ENCODE measurements at regions not wholly inside any gene's neighbourhood (a gene's known extent, or its start where the extent isn't known, plus 50 kb on each side); places are given as distances from the start of the nearest gene placed in this dataset.
"Not testable (repeated sequence)": the region's sequence is repeated elsewhere in the genome, so short reads cannot be mapped to it uniquely, and the experiment has no call there.

DNA sequence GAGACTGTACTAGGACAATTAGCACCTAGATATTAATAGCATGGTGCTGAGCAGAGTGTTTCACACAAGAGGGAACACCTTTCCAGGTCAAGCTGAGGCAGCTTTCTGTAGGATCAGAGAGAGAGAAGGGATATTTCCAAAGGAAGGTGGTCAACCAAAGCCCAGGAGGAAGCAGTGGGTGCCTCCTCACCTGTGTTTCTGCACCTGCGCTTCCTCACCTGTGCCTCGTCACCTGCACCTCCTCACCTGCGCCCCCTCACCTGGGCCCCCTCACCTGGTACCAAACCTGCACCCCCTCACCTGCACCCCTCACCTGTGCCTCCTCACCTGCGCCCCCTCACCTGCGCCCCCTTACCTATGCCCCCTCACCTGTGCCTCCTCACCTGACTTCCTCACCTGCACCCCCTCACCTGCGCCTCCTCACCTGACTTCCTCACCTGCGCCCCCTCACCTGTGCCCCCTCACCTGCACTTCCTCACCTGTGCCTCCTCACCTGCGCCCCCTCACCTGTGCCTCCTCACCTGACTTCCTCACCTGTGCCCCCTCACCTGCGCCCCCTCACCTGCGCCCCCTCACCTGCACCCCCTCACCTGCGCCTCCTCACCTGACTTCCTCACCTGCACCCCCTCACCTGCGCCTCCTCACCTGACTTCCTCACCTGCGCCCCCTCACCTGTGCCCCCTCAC is 67.9 kb downstream of the TTLL2 start:
- DNase-seq = no peak

DNA sequence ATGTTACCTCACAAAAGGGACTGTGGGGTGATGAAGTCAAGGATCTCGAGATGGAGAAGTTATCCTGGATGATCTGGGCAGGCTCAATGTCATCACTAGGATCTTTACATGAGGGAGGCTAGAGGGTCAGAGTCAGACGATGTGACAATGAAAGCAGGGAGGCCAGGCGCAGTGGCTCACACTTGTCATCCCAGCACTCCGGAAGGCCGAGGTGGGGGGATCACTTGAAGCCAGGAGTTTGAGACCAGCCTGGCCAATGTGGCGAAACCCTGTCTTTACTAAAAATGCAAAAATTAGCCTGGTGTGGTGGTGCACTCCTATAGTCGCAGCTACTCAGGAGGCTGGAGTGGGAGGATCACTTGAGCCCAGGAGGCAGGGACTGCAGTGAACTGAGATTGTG is 68.8 kb downstream of the TTLL2 start:
- DNase-seq = no peak

DNA sequence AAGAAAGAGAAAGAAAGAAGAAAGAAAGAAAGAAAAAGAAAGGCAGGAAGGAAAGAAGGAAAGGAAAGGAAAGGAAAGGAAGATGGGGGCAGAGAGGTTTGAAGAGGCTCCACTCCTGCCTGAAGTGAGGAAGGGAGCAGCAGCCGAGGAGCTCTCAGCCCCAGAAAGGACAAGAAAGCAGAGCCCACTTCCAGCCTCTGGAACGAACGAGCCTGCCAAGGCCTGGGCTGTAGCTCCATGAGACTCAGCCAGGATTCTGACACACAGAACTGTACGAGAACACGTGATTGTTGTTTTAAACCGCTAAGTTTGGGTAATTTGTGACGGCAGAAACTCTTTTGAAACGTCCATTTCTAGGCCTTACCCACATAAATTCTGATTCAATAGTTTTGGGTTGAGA is 69.5 kb downstream of the TTLL2 start:
- DNase-seq = no peak

DNA sequence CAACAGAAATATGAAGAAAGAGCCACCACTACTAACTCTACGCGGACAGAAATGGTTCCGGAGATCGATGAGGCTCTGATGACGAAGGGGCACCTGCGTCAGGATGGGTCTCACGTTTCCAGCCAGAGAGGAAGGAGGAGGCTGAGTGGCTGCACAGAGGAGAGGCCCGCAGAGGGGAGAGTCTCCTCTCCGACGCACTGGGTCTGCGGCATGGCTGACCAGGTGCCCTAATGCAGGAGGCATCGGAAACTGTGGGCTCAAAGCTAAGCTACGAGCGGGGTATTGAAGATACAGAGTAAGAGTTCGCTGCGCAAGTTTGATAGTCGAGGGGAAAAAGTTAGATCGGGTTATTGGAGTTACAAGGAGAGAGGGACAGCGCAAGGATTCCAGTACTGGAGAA is 69.9 kb downstream of the TTLL2 start:
- no peak for DNase-seq

DNA sequence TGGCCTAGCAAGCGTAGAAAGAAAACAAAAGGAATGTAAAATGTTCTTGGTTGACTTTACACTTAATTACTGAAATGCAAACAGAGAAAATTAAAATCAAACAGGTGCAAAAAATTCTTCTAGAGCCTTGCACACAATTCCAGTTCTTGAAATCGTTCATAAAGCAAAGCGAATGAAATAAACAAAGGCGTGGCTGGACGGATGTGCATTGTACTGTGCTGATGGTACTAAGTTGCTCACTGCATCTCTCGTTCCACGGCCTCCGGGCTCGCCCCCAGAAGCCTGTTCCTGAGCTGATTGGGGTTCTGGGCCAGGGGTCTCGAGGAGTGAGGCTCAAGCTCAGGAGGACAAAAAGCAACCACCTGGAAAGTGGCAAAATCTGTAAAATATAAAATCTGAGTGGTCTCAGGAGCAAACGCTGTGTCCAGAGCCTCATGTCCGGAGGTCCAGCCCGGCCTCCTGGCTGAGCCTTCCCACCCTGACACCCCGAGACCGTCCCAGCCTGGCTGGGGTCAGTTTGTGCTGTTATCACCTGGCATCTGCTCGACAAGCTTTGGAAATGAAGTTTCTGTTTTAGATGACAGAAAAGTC is 71.3 kb downstream of the TTLL2 start:
- no peak for DNase-seq

DNA sequence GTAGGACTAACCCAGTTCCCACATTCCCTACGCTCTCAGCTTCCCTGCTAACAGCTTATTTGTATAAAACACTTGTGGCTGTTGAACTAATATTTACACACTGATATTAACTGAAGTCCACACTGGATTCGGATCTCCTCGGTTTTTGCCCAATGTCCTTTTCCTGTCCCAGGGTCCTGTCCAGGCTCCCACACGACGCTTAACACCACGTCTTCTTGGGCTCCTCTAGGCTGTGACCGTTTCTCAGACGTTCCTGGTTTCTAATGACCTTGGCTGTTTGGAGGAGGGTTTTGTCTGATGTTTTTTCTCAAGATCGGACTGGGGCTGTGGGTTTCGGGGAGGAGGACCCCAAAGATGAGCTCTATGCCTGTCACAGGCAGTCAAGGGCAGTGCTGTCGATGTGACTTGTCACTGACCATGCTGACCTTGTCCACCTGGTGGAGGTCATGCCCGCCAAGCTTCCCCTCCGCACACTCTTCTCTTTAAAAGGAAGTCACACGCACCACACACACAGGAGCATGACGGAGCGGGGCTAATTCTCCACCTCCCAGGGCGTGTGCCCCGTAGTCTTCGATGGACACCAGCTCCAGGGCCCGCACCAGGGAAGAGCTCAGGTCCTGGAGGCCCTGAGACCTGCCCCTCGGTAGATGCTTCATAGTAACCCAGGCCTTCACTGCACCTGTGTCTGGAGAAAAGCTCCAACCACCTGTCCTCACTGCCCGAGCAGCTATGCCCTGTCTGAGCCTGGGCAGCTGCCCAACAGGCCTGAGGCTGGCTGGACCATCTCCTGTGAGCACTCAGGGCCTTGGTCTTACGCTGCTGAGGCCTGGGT is 72.0 kb downstream of the TTLL2 start:
- DNase-seq = no peak

DNA sequence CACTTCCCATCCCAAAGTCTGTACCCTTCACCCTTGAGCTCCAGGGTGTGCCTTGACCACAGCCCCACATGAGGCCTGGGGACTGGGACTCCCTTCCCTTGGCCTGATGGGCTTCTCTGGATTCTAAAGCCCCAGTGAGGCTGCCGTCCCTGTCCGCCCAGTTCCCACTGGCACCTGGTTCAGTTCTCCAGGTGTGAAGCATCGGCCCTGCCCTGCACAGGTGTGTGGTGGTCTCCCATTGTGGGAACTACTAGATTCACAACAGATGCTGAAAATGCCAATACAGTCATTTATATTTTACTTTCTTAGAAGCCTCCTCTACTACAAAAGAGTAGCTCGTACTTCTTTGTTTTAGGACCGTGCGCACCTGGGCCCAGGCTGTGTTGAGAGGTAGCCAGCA is 72.8 kb downstream of the TTLL2 start:
- DNase-seq = no peak

DNA sequence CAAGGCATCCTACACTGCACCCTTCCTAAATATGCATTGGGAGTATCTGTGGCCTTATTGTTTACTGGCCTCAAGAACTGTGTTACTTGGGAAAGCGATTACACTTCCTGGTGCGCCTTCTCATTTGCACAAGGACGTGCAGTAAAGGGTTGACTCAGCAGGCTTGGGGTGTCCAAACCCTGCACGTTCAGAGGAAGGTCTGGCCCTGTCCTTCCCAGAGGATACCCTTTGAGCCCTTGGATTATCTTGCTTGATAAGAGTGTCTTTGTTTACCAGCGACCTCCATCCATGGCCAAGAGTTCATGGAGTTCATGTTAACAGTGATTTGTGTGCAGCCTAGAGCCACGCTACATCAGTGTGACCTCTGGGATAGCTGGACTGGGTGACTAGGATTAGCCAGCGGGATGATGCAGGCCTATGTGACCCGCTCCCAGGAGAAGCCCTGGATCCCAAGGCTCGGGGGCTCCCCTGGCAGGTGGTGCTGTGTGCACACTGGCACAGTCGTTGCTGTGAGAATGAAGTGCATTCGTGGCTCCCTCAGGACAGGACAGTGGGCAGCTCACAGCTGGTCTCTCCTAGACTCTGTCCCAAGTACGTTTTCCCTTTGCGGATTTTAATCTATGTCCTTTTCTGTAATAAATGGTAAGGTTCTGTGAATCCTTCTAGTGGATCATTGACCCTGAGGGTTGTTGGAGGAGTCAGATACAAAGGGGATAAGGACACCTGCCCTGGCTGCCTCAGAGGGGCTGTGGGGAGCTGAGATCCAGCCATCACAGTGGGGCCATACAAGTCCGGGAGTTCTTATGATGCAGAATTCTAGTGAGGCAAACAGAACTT is 73.5 kb downstream of the TTLL2 start:
- no peak for DNase-seq

DNA sequence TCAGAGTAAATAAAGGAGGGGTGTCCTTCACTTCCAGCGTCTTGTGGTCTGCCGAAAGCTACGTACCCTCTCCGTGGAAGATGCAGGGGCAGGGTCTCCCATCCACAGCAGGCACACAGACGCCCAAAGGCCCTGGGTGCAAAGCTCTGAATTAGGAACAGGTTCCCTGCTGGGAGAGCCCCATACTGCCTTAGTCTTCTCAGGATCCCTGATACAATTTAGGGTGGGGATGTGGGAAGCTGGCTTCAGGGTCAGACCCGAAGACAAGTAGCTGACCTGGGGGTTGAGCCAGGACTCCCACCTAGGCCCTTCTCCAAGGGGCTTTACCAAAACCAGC is 74.1 kb downstream of the TTLL2 start:
- DNase-seq = no peak

DNA sequence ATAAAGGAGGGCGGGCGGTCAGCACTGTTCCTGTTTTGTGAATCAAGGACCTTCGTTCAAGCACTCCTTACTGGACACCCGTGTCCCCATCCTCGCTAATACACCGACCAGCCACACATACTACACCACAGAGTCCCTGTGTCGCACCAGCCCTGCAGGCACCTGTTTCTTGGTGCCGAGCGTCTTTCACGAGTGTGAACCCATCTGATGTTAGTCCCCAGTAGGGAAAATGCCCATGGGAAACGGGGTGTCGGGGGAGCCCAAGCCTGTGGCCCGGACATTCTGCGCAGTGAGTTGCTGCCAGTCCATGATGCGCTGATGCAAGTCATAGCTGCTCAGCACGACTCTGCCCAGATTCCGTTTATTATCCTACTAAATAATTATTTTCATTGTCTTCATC is 74.7 kb downstream of the TTLL2 start:
- no peak for DNase-seq

DNA sequence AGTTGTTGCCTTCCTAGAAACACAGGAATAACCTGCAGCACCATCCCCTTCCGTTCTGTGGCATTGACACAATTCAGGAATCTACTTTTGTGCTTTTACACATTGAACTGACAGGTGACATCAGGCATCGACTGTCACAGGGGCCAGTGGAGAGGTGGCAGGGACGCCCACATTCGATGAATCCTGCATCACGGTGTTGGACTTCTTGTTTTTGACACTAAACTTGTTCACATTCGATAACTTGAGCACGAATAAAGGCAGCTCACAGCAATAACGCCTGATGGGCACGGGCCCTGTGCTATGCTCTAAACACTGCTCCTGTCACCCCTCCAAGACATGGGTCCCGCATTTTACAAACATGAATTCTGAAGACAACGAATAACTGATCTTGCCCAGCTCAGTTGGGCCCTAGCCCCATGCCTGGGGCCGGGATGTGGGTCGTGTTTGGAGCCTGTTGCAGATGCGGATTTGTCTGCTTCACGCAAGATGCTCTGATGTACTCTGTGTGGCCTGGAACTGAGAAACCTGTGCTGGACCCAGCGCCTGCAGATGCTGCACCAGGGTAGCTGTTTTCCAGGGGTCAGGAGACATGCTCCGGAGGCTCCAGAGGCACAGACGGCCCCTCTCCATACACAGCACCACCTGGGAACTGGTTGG is 75.7 kb downstream of the TTLL2 start:
- no peak for DNase-seq

DNA sequence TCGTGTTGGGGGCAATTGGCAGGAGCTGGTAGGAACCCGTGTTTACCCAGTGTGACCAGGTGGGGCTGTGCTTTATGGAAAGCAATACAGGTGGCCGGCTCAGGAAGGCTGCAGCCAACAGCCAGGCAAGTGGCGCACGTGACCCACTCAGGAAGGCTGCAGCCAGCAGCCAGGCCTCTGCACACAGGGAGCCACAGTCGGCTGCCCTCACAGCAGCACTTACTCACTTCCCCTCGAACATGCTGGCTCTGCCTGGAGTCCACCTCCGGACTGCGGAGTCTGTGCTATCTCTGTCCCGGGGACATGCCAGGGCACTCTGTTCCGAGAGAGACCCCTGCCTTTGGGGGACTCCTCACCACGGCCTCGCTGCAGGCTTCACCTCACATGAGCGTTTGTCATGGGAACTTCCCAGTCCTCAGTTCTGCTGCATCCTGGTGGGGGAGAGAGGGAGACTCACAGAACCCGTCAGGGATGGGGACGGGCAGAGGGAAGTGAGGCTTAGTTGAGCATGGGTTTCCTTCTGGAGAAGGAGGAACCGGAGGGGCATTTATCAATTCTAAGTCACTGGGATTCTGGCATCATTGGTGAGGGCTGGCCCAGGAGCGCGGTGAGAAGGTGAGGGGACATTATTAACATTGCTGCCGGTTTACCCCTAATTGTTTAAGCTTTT is 76.8 kb downstream of the TTLL2 start:
- DNase-seq = peak; percentile 9

DNA sequence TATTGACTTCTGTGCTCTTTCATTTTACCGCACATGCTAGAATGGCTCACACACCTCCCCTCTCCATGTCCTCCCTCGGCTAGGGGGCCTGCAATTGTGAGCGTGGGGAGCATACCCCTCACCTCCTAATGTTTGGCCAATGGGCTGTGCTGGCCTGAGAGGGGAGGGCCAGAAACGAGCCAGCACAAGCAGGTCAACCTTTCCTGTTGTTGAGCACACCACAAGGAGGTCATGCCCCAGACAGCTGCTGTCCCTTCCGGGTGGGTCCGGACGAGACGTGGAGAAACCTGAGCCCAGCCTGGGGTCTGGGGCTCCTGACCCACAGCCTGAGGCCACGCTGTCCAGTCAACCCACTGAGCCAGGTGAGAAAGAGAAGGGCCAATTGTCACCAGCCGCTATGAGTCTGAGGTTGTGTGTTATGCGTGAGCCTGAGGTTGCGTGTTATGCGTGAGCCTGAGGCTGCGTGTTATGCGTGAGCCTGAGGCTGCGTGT is 77.4 kb downstream of the TTLL2 start:
- DNase-seq = no peak

DNA sequence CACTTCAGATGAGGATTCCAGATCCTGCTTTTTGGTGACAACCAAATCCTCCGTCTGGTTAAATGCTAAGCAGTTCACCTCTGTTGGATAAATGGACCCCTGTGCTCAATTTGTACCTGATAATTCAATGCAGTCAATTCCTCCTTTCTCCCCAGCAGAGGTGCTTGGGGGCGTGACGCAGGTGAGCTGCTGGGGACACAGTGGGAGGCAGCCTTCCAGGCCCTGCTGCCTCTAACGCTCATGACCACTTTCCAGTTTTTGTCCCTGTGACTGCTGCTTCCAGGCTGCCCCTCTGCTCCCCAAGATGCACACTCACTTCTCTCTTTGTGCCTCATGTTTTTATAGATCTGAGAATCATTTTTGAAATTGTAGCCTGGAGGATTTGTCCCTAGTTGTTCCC is 78.5 kb downstream of the TTLL2 start:
- DNase-seq = no peak

DNA sequence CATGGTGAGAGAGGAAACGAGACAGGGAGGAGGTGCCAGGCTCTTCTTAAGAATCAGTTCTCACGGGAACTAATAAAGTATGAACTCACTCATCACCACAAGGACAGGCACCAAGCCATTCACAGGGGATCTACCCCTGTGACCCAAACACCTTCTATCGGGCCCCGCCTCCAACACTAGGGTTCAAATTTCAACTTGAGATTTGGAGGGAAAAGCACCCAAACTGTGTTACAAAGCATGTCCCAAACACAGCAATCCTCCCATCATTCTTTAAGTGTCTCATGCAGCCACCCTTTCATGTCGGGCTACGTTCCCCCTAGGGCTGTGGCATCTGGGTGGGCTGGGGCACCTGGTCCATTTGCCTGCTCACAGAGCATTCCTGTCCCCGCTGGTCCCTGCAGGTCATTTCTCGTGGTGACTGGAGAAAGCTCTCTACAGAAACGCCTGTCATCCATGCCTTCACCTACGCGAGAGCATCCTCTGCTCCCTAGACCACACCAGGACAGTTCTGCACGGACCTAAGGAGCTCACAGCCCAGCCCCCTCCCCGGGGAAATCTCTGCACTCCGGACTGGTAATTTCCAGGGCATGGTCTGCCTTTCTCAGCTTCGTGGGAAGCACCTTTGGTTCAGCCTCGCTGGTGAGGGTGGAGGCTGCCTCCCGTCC is 79.6 kb downstream of the TTLL2 start:
- DNase-seq = no peak

DNA sequence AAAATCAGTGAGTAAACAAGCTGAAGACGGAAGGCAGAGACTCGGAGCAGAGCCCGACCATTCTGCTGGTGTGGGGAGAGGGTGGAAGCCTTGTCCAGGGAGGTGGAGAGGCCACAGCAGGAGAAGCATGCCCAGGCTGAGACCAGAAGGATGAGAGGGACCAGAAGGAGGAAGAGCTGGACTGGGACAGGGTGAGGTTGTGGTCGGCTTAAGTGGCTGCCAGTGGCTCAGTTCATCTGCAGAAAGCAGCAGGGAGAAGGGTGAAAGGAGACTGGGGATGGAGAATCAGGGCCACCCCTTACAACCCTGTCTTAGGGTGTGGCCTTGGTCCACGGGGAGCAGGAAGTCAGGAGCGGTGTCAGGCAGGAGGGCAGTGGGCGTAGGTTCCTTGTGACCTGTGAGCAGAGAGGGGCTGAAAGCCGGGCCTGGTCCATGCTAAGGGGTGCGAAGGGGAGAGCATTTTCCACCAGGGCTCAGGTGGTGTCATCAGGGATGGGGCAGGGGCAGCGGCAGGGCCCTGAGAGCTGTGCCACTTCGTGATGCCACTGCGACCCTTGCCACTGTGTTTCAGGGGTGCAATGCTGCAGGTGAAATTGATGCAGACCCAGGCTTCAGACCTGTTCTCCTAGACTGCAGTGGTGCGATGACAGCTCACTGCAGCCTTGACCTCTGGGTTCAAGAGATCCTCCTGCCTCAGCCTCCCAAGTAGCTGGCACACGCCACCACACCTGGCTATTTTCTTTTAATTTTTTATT is 81.1 kb downstream of the TTLL2 start:
- no peak for DNase-seq

DNA sequence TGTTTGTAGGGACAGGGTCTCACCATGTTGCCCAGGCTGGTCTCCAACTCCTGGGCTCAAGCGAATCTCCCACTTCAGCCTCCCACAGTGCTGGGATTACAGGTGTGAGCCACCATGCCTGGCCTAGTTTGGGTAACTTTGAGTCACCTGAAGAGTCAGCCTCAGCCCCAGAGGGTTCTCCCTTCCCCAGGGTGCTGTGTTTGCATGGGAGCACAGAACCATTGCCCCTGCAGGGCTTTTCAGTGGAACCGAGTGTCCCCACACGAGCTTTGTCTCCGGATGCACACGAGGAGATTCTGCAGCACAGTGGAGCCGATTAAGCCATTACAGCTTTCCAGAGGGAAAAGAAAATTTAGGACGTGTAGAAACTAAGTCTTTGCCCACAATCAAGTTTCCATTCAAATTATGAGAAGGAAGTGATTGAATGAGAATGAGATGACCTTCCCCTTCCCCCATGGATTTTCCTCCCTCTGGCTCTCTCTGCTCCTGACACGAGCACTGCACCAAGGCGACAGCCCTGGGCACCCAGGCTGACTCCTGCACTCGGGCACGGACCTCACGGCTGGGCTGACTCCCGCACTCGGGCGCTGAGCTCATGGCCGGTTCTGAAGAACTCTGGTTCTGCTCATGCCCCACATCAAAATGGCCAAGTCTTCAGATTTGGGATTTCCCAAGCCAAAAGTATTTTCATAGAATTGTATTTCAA is 81.8 kb downstream of the TTLL2 start:
- not testable (repeated sequence) for DNase-seq

DNA sequence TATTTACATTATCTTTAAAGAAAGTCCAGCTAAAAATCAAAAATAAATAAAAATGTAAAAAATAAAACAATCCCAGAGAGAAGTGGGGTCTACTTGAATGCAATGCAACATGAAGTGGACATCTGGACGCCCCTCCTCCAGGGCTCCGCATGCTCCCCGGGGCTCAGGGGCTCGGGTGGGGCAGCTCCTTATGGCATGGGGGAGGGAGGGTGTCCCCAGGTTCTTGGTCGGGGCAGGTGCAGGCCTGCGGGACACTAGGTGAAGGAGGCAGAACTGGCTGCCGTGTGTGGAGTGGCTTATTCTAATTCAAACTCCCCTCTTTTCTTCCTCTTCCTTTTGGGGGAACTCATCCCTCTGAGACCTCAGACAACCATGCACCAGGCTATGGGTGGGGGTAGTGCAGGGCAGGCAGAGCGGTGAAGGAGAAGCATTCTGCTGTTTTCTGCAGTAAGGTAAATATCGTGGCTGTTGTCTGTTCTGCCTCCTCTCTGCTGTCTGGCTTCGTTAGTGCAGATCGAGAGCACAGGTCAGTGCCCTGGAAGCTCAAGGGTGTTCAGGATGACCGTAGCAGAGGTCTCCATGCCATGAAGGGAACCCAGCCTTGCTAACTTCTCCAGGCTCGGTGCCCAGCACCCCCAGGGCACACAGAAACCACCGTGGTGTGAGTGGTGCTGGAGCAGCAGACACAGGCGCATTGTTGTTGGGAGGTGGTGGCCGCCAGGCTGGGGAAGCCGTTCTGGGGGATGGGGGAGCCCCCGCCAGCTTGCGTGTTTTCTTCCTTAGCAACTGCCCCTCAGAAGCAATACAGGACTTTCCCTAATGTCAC is 82.6 kb downstream of the TTLL2 start:
- DNase-seq = no peak

DNA sequence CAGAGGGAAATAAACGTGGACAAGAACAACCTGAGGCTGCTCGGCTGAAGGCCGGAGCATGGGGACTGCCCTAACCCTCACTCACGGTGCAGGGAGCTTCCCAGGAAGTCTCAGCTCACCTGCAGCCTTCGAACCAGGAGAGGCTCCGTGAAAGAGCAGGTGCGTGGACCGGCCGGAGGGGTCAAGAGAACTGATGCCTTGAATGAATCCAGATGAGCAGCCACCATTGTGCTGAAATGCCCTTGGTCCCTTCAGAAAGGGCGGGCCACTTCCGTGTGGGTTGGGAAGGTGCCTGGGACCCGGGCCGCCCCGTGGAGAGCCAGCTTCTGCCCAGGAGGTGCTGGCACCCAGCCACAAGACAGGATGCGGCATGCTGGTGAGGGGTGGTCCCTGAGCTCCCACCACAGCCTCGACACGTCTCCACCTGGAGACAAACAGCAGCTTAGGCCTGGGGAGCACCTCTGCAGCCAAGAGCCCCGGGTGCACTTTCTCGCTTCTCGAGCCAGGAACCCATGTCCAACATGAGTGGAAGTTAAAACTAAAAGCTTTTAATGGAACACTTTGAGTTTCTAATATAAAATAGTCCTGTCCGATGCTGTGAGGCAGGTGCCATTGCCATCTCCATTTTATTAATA is 83.5 kb downstream of the TTLL2 start:
- no peak for DNase-seq
